ENCODE measurements at regions not wholly inside any gene's neighbourhood (a gene's known extent, or its start where the extent isn't known, plus 50 kb on each side); places are given as distances from the start of the nearest gene placed in this dataset.

- intact Hi-C loops (cut with DNase I): no loop called here
- ATAC-seq (ENCODE audit: poor library complexity): no peak
- no peak for DNase-seq
These were observed 381.1 kb downstream of the MFSD1 start for GRCh38 chr3:159182961-159183360.

GRCh38 chr3:159185443-159186050, 383.7 kb downstream of the MFSD1 start:
- intact Hi-C loops (cut with DNase I): no loop called here
- DNase-seq: no peak
- no peak for ATAC-seq (ENCODE audit: poor library complexity)

GRCh38 chr3:159186581-159186980, 384.7 kb downstream of the MFSD1 start:
- DNase-seq: no peak
- intact Hi-C loops (cut with DNase I): no loop called here
- peak; percentile 11 for ATAC-seq (ENCODE audit: poor library complexity)

- peak; percentile 88 for ATAC-seq (ENCODE audit: poor library complexity)
- intact Hi-C loops (cut with DNase I): no loop called here
- peak; percentile 51 for DNase-seq
These were observed 385.4 kb downstream of the MFSD1 start for GRCh38 chr3:159187232-159187631.

- ATAC-seq (ENCODE audit: poor library complexity) (no peak), DNase-seq (no peak)
- intact Hi-C loops (cut with DNase I): no loop called here
These were observed 385.9 kb downstream of the MFSD1 start for GRCh38 chr3:159187706-159188105.

GRCh38 chr3:159189994-159190669, 388.3 kb downstream of the MFSD1 start:
- no peak for ATAC-seq (ENCODE audit: poor library complexity)
- intact Hi-C loops (cut with DNase I): no loop called here
- DNase-seq: no peak

GRCh38 chr3:159191447-159191846, 389.6 kb downstream of the MFSD1 start:
- ATAC-seq (ENCODE audit: poor library complexity) (no peak), DNase-seq (no peak)
- intact Hi-C loops (cut with DNase I): no loop called here

- DNase-seq (no peak), ATAC-seq (ENCODE audit: poor library complexity) (no peak)
- intact Hi-C loops (cut with DNase I): no loop called here
These were observed 394.5 kb downstream of the MFSD1 start for GRCh38 chr3:159196359-159196758.

GRCh38 chr3:159200176-159200575, 398.3 kb downstream of the MFSD1 start:
- DNase-seq (no peak), ATAC-seq (ENCODE audit: poor library complexity) (no peak)
- intact Hi-C loops (cut with DNase I): no loop called here

DNA sequence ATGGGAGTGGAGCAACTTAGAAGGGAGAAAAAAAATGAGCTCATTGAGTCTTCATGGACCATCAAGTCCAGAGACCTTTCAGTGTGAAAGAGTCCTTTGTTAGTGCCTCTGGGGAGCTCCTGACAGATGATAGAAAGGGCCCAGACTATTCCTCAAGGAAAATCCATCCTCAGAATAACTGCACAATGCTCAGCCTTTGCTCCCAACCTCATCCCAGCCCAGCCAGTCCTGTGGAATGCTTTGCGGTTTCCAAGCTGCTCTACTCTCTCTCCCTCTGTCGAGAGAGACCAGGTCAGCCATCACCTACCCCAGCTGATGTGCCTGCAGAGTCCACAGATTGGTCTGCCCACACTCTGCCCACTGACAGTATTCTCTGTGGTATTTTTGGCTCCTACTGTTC, 406.2 kb downstream of the MFSD1 start:
- intact Hi-C loops (cut with DNase I): no loop called here
- ATAC-seq (ENCODE audit: poor library complexity) (no peak), DNase-seq (no peak)

DNA sequence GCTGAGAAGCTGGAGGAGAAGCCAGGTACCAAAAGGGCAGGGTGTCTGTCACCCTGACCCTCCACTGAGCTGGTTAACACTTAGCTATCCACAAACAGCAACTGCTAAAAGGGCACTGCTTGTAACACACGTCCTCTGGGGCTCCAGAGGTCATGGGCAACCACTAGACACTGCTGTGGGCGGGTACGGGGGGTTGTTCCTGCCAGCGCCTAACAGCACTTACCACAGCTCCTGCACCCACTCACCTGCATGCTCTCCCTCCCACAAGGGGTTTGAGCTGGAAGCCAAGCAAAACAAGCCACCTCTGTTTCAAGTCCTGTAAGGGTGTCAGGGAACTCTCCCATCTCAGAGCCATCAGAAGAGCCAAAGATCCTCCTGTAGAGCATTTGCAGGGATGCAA, 407.6 kb downstream of the MFSD1 start:
- DNase-seq: no peak
- no peak for ATAC-seq (ENCODE audit: poor library complexity)
- intact Hi-C loops (cut with DNase I): no loop called here

DNA sequence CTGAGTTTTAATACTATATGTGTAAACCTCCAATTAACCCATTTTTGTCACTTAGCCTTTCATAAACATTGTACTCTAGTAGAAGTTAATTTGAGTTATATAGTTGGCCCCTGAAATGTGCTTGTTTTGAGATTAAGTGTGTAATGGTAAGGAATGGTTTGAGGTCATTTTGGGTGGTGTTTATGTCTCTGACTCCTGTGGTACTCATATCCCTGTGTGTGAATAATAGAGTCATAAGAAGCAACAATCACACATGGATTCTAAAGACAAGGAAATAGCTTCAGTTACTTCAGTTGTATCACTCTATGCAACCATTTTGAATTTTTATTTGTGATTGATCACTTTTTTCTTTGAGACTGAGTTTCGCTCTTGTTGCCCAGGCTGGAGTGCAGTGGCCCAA, 408.5 kb downstream of the MFSD1 start:
- intact Hi-C loops (cut with DNase I): no loop called here
- no peak for DNase-seq
- ATAC-seq (ENCODE audit: poor library complexity): no peak

DNA sequence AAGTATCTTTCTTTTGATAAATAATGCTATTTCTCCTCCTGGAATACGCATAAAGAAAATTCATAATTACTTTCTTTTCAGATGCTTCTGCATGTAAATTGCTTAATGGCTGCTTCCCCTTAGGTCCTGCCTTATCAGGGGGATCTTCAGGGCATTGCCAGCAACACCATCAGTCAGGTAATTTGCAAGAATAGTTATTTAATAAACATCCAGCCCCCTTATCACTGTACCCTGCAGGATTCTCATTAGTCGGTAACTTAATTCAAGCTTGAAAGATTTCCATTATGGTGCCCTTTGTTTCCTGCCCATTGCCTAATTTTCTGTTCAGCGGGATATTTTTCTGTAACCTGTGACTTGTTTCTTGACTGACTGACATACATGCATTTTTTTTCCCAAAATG, 414.5 kb downstream of the MFSD1 start:
- ATAC-seq (ENCODE audit: poor library complexity): no peak
- intact Hi-C loops (cut with DNase I): no loop called here
- DNase-seq: no peak

GRCh38 chr3:159219231-159219630, 417.4 kb downstream of the MFSD1 start:
- intact Hi-C loops (cut with DNase I): no loop called here
- ATAC-seq (ENCODE audit: poor library complexity) (no peak), DNase-seq (no peak)

- DNase-seq (no peak), ATAC-seq (ENCODE audit: poor library complexity) (no peak)
- intact Hi-C loops (cut with DNase I): no loop called here
These were observed 419.5 kb downstream of the MFSD1 start for GRCh38 chr3:159221335-159221734.

DNA sequence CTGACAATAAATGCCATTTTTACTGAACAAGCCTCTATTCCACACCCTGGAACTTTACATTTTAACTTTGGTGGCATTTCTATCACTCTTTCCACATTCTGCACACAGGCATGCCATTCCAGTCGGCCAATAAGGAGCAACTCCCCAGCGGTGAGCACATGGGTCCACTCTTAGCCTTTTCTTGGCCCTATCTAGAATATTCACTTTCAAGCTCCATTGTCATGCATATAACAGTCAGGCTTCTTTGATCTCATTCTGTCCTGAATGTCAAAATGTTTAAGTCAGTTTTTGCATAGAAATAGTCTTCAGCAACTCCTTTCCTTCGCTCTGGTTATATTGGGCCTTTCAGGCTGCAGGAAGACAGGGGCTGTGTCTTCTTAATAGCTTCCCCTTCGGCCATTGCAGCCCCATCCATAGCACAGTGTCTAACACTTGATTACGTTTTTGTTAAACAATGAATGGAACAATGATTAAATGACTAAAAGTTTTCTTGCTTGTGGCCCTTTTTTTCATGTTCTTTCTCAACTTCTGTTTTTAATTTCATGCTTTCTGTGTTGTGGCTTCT, 427.3 kb downstream of the MFSD1 start:
- intact Hi-C loops (cut with DNase I): no loop called here
- ATAC-seq (ENCODE audit: poor library complexity) (no peak), DNase-seq (no peak)

- no peak for ATAC-seq (ENCODE audit: poor library complexity)
- intact Hi-C loops (cut with DNase I): no loop called here
- no peak for DNase-seq
These were observed 431.1 kb downstream of the MFSD1 start for GRCh38 chr3:159232966-159233365.

DNA sequence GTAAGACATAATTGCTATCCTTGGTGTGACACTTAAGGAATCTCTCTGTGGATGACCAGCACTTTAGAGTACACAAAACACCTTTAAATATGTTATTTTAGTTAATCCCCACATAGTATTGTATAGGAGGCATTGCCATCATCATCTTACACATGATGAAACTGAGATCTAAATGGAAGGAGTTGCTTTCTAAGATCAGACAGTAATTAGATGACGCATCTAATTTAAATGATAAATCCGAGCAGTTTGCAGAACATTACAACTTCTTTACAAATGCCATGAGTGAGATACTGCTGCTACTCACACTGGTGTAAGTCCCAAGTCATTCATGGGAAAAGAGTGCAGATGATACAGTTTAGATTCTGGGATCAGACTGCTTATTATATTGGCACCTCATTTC, 431.9 kb downstream of the MFSD1 start:
- DNase-seq: no peak
- intact Hi-C loops (cut with DNase I): no loop called here
- no peak for ATAC-seq (ENCODE audit: poor library complexity)

GRCh38 chr3:159234306-159234705, 432.5 kb downstream of the MFSD1 start:
- ATAC-seq (ENCODE audit: poor library complexity): no peak
- intact Hi-C loops (cut with DNase I): no loop called here
- no peak for DNase-seq

DNA sequence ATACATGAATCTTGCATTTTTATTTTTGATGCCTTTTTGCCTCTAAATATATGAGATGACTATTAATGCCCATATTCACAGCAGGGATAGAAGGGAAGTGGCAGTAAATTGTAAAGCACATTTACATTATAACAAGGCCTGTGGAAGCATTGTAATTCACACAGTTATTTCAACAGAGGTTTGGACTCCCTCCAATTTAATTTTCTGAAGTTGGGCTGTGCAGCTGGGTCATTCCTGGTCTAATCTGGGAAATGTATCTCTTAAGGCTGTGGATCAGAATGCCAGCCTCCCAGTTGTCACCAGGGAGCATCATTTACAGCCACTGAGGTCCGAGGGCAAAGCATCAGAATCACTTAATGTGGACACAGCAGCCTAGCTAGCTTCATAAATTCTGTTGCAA, 434.5 kb downstream of the MFSD1 start:
- DNase-seq (no peak), ATAC-seq (ENCODE audit: poor library complexity) (no peak)
- intact Hi-C loops (cut with DNase I): no loop called here

DNA sequence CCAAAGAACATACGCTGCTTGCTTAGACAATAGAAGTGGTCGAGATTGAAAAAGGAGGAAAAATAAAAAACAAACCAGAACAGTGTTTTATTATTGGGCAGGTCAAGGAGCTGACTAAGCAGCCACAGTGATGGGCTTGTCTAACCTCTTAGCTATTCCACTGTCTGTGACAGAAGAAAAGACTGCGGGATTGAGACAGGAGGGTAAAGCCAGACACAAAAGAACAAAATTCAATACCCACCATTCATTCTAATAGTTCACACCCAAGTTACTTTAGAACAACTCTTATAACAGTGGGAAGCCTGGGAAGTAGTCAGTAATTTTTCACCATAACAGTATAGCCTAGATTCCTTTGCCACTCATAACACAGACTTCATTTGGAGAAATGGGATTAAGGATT, 435.4 kb downstream of the MFSD1 start:
- DNase-seq: no peak
- no peak for ATAC-seq (ENCODE audit: poor library complexity)
- intact Hi-C loops (cut with DNase I): no loop called here
